HG03135 (cell line): ENCODE measurements at regions not wholly inside any gene's neighbourhood (a gene's known extent, or its start where the extent isn't known, plus 50 kb on each side); places are given as distances from the start of the nearest gene placed in this dataset.
"Not testable (repeated sequence)": the region's sequence is repeated elsewhere in the genome, so short reads cannot be mapped to it uniquely, and the experiment has no call there.

Experiments used
- ATAC-seq: cut with Tn5 transposase; IDR thresholded peaks from one replicate; pipeline ENCODE4 v1.9.1; 2021; ENCODE audit warnings: mild to moderate bottlenecking, moderate library complexity; ENCODE audit not compliant: unreplicated experiment

DNA sequence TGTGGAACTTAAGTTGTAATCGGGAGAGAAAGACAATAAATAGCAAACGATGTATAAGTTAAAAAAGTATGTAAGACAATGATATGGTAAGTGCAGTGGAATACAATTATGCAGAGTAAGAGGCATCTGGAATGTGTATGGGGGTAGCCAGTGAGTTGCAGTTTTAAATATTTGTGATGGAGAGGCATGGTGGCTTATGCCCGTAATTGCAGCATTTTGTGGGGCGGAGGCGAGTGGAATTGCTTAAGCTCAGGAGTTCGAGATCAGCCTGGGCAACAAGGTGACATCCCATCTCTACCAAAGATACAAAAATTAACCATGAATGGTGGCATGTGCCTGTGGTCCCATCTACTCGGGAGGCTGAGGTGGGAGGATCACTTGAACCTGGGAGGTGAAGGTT, 52.5 kb upstream of the WDFY3 start:
- ATAC-seq: no peak

DNA sequence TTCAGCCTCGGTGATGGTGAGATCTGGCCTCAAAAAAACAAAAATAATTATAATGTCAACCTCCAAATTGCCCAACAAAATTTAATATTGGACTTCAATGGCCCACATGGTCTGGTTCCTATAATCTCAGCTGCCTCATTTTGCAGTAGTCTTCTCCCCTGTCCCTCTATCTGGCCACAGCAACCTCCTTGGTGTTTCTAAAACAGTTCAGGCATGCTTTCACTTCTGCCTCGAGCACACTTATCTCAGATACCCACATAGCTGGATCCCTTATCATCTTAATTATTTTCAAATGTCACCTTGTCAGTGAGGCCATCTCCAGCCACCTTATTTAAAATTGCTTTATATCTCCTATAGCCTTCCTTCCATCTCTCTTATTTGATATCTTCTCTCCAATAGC, 52.9 kb upstream of the WDFY3 start:
- ATAC-seq: no peak

DNA sequence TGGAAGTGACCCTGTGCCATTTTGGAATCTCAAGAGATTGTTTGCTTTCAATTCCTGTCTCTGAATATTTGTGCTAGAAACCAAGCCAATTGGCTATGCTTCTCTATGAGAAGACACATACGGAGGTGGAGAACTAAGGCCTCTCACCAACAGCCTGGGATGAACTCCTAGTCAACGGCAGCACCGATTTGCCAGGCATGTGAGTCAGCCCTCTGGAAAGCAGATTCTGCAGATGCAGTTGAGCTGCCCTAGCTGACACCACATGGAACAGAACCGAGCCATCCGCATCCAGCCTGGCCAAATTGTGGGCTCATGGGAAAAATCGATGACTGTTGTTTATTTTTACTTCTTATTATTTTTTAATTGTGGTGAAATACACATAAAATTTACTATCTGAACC, 58.2 kb upstream of the WDFY3 start:
- no peak for ATAC-seq

DNA sequence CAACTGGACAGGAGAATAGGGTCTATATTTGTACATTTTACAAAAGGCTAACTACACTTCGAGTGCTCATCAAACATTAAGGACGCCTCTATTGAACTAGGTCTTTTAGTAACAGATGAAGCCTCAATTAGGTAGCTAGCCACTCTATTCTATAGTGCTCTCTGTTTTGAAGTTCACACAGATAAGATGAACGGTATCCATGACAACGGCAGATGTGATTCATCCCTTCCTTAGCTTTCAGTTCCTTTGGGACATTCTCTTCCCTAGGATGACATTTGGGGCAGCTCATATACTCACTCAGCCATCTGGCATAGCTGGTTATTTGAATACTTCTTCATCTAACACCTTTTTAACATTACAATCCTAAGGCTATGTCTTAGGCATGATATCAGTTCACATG, 62.4 kb upstream of the WDFY3 start:
- ATAC-seq: no peak

DNA sequence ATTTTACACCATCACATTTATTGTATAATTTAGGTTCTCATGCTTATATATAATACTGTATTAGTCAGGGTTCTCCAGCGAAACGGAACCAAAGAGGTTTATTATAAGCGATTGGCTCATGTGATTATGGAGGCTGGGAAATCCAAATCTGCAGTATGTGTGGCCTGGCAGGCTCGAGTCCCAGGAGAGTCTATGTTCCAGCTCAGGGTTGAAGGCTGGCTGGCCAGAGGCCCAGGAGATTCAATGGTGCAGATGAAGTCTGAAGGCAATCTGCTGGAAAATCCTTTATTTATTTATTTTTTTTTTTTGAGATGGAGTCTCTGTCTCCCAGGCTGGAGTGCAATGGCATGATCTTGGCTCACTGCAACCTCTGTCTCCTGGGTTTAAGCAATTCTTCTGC, 63.0 kb upstream of the WDFY3 start:
- no peak for ATAC-seq

DNA sequence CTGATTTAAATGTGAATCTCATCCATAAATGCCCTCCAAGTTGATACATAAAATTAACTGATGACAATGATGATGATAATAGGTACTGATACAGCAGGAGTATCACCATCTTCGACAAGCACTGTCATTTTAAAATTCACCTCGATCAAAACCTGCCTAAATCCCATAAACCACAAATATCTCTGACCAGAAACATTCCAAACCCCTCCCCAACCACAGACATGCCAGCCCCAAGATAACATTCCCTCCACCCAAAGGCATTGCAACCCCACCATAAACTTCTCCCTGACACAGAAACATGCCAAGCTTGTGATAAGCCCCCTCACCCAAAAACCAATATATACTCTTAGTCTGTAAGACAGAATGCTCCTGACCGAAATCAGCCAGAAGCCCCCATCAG, 63.7 kb upstream of the WDFY3 start:
- no peak for ATAC-seq

DNA sequence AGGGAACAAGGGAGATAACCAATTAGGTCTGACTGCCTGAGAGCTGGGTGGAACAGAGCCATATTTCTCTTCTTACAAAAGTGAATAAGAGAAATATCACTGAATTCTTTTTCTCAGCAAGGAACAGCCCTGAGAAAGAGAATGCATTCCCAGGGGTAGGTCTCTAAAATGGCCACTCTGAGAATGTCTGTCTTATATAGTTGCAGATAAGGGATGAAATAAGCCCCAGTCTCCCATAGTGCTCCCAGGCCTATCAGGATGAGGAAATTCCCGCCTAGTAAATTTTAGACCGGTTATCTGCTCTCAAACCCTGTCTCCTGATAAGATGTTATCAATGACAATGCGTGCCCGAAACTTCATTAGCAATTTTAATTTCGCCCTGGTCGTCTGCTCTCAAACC, 67.3 kb upstream of the WDFY3 start:
- ATAC-seq: not testable (repeated sequence)

DNA sequence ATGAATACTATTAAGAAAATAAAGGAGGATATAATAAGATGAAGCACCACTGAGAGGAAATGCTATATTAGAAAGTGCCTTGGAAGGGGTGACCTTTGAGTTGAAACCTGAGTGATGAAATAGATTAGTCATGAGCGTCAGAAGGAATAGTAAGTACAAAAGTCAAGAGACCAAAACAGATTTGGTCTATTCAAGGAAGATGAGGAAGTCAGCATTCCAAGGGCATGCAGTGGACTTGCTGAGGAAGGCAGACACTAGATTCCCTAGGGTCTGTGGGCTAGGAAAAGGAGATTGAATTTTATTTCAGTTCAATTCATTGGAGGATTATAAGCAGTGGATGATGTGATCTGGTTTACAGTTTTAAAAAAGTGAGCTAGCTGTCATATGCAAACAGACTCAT, 73.0 kb upstream of the WDFY3 start:
- ATAC-seq: no peak

DNA sequence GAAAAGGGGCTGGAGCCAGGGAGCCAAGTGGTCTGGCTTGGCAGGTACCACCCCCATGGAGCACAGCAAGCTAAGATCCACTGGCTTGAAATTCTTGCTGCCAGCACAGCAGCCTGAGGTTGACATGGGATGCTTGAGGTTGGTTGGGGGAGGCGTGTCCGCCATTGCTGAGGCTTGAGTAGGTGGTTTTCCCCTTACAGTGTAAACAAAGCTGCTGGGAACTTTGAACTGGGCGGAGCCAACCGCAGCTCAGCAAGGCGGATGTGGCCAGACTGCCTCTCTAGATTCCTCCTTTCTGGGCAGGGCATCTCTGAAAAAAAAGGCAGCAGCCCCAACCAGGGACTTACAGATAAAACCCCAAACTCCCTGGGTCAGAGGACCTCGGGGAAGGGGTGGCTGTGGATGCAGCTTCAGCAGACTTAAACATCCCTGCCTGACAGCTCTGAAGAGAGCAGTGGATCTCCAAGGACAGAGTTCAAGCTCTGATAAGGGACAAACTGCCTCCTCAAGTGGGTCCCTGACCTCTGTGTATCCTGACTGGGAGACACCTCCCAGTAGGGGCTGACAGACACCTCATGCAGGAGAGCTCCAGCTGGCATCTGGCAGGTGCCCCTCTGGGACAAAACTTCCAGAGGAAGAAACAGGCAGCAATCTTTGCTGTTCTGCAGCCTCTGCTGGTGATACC, 77.5 kb upstream of the WDFY3 start:
- ATAC-seq: not testable (repeated sequence)

DNA sequence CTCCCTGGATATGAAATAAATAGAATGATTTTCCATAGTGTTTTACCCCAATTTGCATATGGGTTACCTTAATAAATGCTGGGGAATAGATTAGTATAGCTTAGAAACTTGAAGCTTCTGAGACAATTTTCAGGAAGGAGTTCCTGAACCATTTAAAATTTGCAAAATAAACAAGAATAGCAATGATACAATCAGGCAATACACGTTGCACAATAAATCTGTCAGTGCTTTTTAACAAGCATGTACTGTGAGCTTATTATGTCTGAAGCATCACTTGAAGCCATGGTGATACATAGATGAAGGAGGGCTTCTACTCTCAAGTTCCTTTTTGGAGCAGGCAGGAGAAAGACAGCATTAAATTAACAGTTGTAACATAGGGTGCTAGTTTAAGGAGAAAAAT, 84.2 kb upstream of the WDFY3 start:
- ATAC-seq: no peak

DNA sequence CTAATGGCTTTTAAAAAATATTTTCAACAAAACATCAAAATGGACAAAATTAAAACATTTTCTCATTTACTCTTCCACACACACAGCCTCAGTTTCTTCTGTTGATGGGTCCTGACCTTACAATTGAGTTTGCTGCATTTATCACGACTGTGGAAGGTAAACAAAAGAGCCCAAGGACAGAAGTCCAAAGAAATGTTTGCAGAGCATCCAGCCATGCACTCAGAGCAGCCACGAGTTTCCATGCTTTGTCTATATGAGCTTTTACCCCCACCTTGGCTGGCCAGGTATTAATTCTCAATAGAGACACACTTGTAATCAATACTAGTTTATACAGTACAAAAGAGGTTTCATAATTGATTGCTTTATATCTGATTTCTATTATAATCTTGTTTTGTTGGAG, 85.0 kb upstream of the WDFY3 start:
- no peak for ATAC-seq

DNA sequence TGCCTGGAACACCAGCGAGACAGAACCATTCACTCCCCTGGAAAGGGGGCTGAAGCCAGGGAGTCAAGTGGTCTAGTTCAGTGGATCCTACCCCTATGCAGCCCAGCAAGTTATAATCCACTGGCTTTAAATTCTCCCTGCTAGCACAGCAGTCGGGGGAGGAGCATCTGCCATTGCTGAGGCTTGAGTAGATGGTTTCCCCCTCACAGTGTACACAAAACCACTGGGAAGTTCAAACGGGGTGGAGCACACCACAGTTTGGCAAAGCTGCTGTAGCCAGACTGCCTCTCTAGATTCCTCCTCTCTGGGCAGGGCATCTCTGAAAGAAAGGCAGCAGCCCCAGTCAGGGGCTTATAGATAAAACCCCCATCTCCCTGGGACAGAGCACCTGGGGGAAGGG, 88.4 kb upstream of the WDFY3 start:
- not testable (repeated sequence) for ATAC-seq

DNA sequence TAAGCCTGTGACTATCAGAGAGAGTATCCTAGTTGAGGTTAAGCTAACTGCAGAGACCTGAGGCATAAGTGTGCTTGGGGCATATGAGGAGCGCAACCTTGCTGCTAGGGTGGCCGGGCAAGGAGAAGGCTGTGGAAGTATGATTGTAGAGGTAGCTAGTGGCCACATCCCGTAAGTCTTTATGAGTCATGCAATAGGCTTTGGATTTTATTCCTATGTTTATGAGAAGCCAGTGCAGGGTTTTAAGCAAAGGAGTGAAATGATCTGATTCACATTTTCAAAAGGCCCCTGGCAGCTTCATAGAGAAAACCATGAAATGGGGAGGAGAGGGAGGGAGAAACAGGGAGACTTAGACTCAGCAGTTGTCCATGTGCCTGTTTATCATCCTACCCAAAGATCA, 92.1 kb upstream of the WDFY3 start:
- ATAC-seq: no peak

DNA sequence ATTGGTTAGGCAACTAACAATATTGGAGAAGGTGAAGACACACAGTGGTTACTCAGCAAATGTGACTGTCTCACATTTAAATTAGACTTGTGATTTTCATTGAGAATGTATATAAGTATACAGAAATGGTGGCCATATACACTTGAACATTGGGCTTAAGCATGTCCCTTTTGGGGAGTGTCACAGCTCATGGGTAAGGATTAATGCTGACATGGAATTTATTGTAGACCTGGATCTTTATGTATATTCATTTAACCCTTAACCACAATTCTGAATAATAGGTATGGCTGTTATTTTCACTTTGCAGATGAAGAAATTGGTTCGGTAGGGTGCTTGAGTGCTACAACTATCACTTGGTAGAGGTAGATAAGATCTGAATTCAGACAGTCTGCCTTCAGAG, 95.5 kb upstream of the WDFY3 start:
- no peak for ATAC-seq

DNA sequence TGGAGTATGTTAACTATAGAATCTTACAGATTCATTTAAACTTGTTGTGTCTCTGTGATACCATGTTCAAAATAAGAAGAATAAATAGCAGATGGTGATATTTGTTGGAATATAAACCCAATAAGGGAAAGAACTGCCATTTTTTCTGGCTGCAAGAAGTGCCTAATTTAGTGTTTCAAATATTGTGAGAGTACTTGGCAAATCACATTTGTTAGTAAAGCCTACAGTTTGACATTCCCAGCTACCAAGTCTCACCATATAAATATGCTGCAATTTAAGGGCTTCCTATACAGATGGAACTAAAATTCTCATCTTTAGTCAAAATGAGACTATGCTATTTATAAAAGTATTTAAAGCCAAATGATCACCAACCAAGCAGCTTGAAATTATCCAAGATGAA, 96.0 kb upstream of the WDFY3 start:
- ATAC-seq: no peak

DNA sequence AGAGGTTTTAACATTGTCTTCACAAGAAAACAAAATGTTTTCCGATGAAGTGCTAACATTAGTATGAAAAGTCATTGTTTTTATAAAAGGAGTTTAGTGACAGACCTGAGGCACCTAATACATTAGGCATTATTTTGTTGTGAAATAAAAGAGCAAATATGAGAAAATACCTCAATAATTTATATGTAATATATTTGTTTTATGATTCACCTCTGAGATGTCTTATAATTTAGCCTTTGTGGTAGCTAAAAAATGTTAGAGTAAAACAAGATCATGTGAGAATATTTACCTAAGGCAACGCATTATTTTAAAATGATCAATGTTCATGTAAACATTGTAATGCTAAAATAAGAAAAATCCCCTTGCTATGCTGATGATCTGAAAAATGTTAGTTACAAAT, 100.9 kb upstream of the WDFY3 start:
- no peak for ATAC-seq

DNA sequence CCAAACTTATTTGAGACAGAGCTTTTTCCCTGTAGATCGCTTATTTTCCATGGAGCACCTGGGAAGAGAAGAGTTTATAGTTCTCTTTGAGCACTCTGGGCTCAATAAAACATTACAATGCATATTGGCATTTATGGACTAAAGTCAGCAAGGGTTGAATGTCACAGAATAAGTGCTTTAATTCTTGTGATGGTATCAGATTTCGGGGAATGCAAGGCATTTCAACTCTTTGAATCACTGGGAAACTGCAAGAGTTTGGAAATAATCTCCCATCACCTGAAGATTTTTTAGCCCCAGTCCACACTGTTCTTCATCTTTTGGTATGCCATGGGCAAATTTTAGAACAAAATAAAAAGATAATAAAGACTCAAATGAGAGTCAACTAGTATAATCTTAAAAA, 111.5 kb upstream of the WDFY3 start:
- ATAC-seq: no peak

DNA sequence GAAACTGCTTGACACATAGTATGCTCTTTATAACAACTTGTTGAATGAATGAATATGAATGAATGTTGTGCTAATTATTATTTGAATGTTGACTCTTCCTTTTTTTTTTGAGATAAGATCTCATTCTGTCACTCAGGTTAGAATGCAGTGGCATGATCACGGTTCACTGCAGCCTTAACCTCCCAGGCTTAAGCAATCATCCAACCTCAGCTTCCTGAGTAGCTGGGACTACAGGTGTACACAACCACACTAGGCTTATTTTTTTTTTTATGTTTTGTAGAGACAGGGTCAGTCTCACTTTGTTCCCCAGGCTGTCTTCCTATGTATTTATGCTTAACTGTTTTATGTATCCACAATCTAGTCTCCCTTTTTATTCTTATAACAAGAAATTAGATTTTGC, 114.7 kb upstream of the WDFY3 start:
- no peak for ATAC-seq

DNA sequence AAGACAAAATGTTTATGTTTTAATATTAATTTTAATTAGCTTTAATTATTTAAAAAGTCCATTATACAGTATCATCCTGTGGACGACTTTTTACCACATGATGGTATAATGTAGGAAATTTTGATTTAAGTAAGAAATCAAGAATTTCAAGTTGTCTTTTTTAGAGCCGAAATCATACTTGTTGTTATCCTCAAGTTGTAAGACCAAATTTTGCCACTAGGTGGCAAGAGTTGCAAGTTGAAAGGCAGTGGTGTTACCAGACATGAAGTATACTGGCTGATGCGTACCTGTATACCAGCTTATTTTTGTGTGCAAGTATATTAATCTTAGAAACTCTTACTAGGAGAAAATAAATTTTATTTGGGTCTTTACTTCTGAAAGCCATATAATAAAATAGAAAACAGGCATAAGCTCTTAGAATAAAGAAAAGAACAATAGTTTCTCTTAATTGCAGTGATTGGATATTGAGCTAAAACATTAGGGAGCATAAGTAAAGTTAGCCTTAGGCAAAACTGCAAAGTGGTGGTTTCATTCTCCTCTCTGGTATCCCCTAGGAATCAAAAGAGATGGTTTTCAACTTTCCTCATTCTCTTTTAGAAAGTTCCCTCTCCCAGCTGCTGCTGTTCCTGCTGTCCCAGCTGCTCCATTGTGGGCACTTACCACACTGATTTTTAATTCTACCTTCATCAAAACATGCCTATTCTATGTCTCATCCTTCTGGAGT, 118.0 kb upstream of the WDFY3 start:
- ATAC-seq: peak; percentile 80

DNA sequence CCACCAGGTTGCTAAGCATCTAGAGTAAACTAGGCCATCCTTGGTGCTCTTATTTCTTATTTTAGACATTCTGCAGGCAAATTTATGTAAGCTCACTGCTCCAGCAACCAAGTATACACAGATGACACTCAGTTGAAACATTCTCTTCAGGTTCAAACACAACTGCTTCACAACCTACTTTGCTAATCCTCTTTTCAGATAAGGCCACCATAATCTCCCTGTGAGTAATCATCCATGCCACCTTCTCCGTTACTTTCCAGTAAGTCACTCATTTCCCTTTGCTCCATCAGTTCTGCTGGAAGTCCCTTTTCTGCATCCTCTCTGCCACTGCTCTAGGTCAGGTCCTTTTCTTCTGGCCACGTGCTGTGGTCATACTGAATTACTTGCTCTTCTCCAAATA, 120.2 kb upstream of the WDFY3 start:
- ATAC-seq: no peak

DNA sequence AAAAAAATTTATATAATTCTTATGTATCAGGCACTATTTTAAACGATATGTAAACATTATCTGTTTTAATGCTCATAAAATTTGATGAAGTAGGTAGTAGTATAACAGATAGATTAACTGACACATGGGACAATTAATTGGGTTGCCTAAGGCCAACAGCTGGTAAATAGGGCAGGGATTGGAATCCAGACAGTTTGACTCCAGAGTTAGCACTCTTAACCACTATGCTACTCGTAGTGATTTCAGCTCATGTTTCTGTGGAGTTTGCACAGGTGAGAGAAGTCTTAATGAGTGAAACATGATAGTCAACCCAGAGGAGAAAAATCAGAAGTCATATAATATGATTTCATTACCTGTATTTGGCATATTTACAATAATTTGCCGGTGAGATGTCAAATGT, 126.0 kb upstream of the WDFY3 start:
- ATAC-seq: no peak

DNA sequence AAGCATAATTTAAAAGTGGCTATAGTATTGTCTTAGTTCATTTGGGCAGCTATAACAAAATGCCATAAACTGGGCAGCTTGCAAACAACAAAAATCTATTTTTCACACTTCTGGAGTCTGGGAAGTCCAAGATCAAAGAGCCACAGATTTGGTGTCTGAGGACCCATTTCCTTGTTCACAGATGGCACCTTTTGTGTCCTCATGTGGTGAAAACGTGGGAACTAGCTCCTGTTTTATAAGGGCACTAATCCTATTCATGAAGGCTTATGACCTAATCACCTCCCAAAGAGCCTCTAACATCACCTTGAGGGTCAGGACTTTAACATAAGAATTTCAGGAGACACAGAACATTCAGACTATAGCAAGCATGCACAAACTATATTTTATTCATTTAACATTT, 126.5 kb upstream of the WDFY3 start:
- ATAC-seq: no peak

DNA sequence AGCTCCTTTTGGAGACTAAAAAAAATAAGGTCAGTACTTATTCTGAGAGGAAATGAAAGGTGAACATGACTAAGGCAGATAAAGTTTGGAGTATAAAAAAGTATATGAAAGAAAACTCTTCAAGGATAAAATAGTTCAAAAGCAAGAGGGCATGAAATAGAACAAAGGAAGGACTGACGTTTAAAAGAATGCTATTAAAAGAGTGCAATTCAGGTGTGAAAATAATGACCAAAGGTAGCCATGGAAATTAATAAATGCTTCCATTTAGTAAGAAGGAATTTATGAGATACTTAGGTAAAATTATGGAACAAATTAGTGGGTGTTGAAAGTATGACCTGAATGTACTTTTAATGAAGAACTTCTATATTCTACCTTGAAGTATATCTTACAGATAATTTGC, 128.2 kb upstream of the WDFY3 start:
- no peak for ATAC-seq
